ENCODE measurements at regions not wholly inside any gene's neighbourhood (a gene's known extent, or its start where the extent isn't known, plus 50 kb on each side); places are given as distances from the start of the nearest gene placed in this dataset.

- TF ChIP-seq EZH2 (IDR thresholded peaks at IDR 0.05; ENCODE audit: borderline replicate concordance, low read length) (no peak), CTCF (IDR thresholded peaks at IDR 0.05; ENCODE audit: low read length) (no peak)
Observed at GRCh38 chr16:22970209-22970865, 156.4 kb downstream of the HS3ST2 start.
